ENCODE measurements at regions not wholly inside any gene's neighbourhood (a gene's known extent, or its start where the extent isn't known, plus 50 kb on each side); places are given as distances from the start of the nearest gene placed in this dataset.

- Histone ChIP-seq H3K4me1 (ENCODE audit: control insufficient read depth in 3 of 3, insufficient read depth in 3 of 3, low read length in 3 of 3) (peaks cover 0 to 5% (median 4%) of the 10 kb centered on the region in 3 donors), H3K9ac (ENCODE audit: low read depth in 1 of 3, low read length in 3 of 3) (no peak overlapping the region), H3K36me3 (ENCODE audit: control insufficient read depth in 3 of 3, insufficient read depth in 3 of 3, low read length in 3 of 3) (no peaks in the 10 kb centered on the region), H3K4me3 (ENCODE audit: low read length in 3 of 3) (no peak overlapping the region), H3K27me3 (ENCODE audit: control insufficient read depth in 3 of 3, insufficient read depth in 3 of 3, low read length in 3 of 3) (no peaks in the 10 kb centered on the region), H3K9me3 (ENCODE audit: control insufficient read depth in 3 of 3, low read length in 3 of 3) (no peaks in the 10 kb centered on the region), H3K27ac (ENCODE audit: low read depth, low read length) (no peak overlapping the region)
Observed at GRCh38 chr10:124232686-124233545, 139.5 kb upstream of the CHST15 start.

GRCh38 chr10:124231168-124232155 is 138.1 kb upstream of the CHST15 start:
- H3K27me3 ChIP-seq (ENCODE audit: control insufficient read depth in 3 of 3, insufficient read depth in 3 of 3, low read length in 3 of 3) = no peaks in the 10 kb centered on the region
- H3K4me1 ChIP-seq (ENCODE audit: control insufficient read depth in 3 of 3, insufficient read depth in 3 of 3, low read length in 3 of 3) = peaks cover 0 to 5% (median 4%) of the 10 kb centered on the region in 3 donors
- H3K4me3 ChIP-seq (ENCODE audit: low read length in 3 of 3) = no peak overlapping the region
- H3K9me3 ChIP-seq (ENCODE audit: control insufficient read depth in 3 of 3, low read length in 3 of 3) = no peaks in the 10 kb centered on the region
- H3K9ac ChIP-seq (ENCODE audit: low read depth in 1 of 3, low read length in 3 of 3) = no peak overlapping the region
- H3K27ac ChIP-seq (ENCODE audit: low read depth, low read length) = no peak overlapping the region
- H3K36me3 ChIP-seq (ENCODE audit: control insufficient read depth in 3 of 3, insufficient read depth in 3 of 3, low read length in 3 of 3) = no peaks in the 10 kb centered on the region

GRCh38 chr10:124230635-124231167 is 137.3 kb upstream of the CHST15 start:
- H3K36me3 ChIP-seq (ENCODE audit: control insufficient read depth in 3 of 3, insufficient read depth in 3 of 3, low read length in 3 of 3) = no peaks in the 10 kb centered on the region
- H3K9ac ChIP-seq (ENCODE audit: low read depth in 1 of 3, low read length in 3 of 3) = no peak overlapping the region
- H3K4me1 ChIP-seq (ENCODE audit: control insufficient read depth in 3 of 3, insufficient read depth in 3 of 3, low read length in 3 of 3) = peaks cover 0 to 5% (median 4%) of the 10 kb centered on the region in 3 donors
- H3K27ac ChIP-seq (ENCODE audit: low read depth, low read length) = no peak overlapping the region
- no peaks in the 10 kb centered on the region for H3K27me3 ChIP-seq (ENCODE audit: control insufficient read depth in 3 of 3, insufficient read depth in 3 of 3, low read length in 3 of 3)
- no peaks in the 10 kb centered on the region for H3K9me3 ChIP-seq (ENCODE audit: control insufficient read depth in 3 of 3, low read length in 3 of 3)
- H3K4me3 ChIP-seq (ENCODE audit: low read length in 3 of 3) = no peak overlapping the region

GRCh38 chr10:124229989-124230634 is 136.7 kb upstream of the CHST15 start:
- H3K36me3 ChIP-seq (ENCODE audit: control insufficient read depth in 3 of 3, insufficient read depth in 3 of 3, low read length in 3 of 3) = no peaks in the 10 kb centered on the region
- H3K9me3 ChIP-seq (ENCODE audit: control insufficient read depth in 3 of 3, low read length in 3 of 3) = no peaks in the 10 kb centered on the region
- H3K4me1 ChIP-seq (ENCODE audit: control insufficient read depth in 3 of 3, insufficient read depth in 3 of 3, low read length in 3 of 3) = peaks cover 0 to 7% (median 7%) of the 10 kb centered on the region in 3 donors
- no peak overlapping the region for H3K27ac ChIP-seq (ENCODE audit: low read depth, low read length)
- H3K9ac ChIP-seq (ENCODE audit: low read depth in 1 of 3, low read length in 3 of 3) = no peak overlapping the region
- no peak overlapping the region for H3K4me3 ChIP-seq (ENCODE audit: low read length in 3 of 3)
- H3K27me3 ChIP-seq (ENCODE audit: control insufficient read depth in 3 of 3, insufficient read depth in 3 of 3, low read length in 3 of 3) = no peaks in the 10 kb centered on the region

GRCh38 chr10:124229201-124229988 is 136.0 kb upstream of the CHST15 start:
- no peak overlapping the region for H3K27ac ChIP-seq (ENCODE audit: low read depth, low read length)
- H3K36me3 ChIP-seq (ENCODE audit: control insufficient read depth in 3 of 3, insufficient read depth in 3 of 3, low read length in 3 of 3) = no peaks in the 10 kb centered on the region
- H3K4me3 ChIP-seq (ENCODE audit: low read length in 3 of 3) = no peak overlapping the region
- H3K4me1 ChIP-seq (ENCODE audit: control insufficient read depth in 3 of 3, insufficient read depth in 3 of 3, low read length in 3 of 3) = peaks cover 3 to 15% (median 11%) of the 10 kb centered on the region in 3 donors
- H3K27me3 ChIP-seq (ENCODE audit: control insufficient read depth in 3 of 3, insufficient read depth in 3 of 3, low read length in 3 of 3) = no peaks in the 10 kb centered on the region
- H3K9ac ChIP-seq (ENCODE audit: low read depth in 1 of 3, low read length in 3 of 3) = no peak overlapping the region
- H3K9me3 ChIP-seq (ENCODE audit: control insufficient read depth in 3 of 3, low read length in 3 of 3) = no peaks in the 10 kb centered on the region

- no peak overlapping the region for H3K27ac ChIP-seq (ENCODE audit: low read depth, low read length)
- no peaks in the 10 kb centered on the region for H3K27me3 ChIP-seq (ENCODE audit: control insufficient read depth in 3 of 3, insufficient read depth in 3 of 3, low read length in 3 of 3)
- H3K36me3 ChIP-seq (ENCODE audit: control insufficient read depth in 3 of 3, insufficient read depth in 3 of 3, low read length in 3 of 3) = no peaks in the 10 kb centered on the region
- no peaks in the 10 kb centered on the region for H3K9me3 ChIP-seq (ENCODE audit: control insufficient read depth in 3 of 3, low read length in 3 of 3)
- no peak overlapping the region for H3K4me3 ChIP-seq (ENCODE audit: low read length in 3 of 3)
- peaks cover 3 to 18% (median 11%) of the 10 kb centered on the region in 3 donors for H3K4me1 ChIP-seq (ENCODE audit: control insufficient read depth in 3 of 3, insufficient read depth in 3 of 3, low read length in 3 of 3)
- no peak overlapping the region for H3K9ac ChIP-seq (ENCODE audit: low read depth in 1 of 3, low read length in 3 of 3)
Observed at GRCh38 chr10:124228471-124228870, 135.1 kb upstream of the CHST15 start.

- H3K9me3 ChIP-seq (ENCODE audit: control insufficient read depth in 3 of 3, low read length in 3 of 3) = no peaks in the 10 kb centered on the region
- no peaks in the 10 kb centered on the region for H3K27me3 ChIP-seq (ENCODE audit: control insufficient read depth in 3 of 3, insufficient read depth in 3 of 3, low read length in 3 of 3)
- no peak overlapping the region for H3K27ac ChIP-seq (ENCODE audit: low read depth, low read length)
- no peak overlapping the region for H3K9ac ChIP-seq (ENCODE audit: low read depth in 1 of 3, low read length in 3 of 3)
- H3K36me3 ChIP-seq (ENCODE audit: control insufficient read depth in 3 of 3, insufficient read depth in 3 of 3, low read length in 3 of 3) = no peaks in the 10 kb centered on the region
- H3K4me3 ChIP-seq (ENCODE audit: low read length in 3 of 3) = no peak overlapping the region
- peaks cover 3 to 14% (median 10%) of the 10 kb centered on the region in 3 donors for H3K4me1 ChIP-seq (ENCODE audit: control insufficient read depth in 3 of 3, insufficient read depth in 3 of 3, low read length in 3 of 3)
Observed at GRCh38 chr10:124227988-124228387, 134.6 kb upstream of the CHST15 start.

- Histone ChIP-seq H3K4me3 (ENCODE audit: low read length in 3 of 3) (no peak overlapping the region), H3K4me1 (ENCODE audit: control insufficient read depth in 3 of 3, insufficient read depth in 3 of 3, low read length in 3 of 3) (peaks cover 3 to 14% (median 6%) of the 10 kb centered on the region in 3 donors), H3K27ac (ENCODE audit: low read depth, low read length) (no peak overlapping the region), H3K9ac (ENCODE audit: low read depth in 1 of 3, low read length in 3 of 3) (no peak overlapping the region), H3K27me3 (ENCODE audit: control insufficient read depth in 3 of 3, insufficient read depth in 3 of 3, low read length in 3 of 3) (no peaks in the 10 kb centered on the region), H3K36me3 (ENCODE audit: control insufficient read depth in 3 of 3, insufficient read depth in 3 of 3, low read length in 3 of 3) (no peaks in the 10 kb centered on the region), H3K9me3 (ENCODE audit: control insufficient read depth in 3 of 3, low read length in 3 of 3) (no peaks in the 10 kb centered on the region)
Observed at GRCh38 chr10:124227055-124227975, 133.9 kb upstream of the CHST15 start.
